B cell (primary cell): ENCODE measurements at regions not wholly inside any gene's neighbourhood (a gene's known extent, or its start where the extent isn't known, plus 50 kb on each side); places are given as distances from the start of the nearest gene placed in this dataset.

ENCODE experiments used
- ATAC-seq: fragments of 200-7000 bp; cut with Tn5 transposase; one replicate; pipeline ENCODE4 v1.10.0; 2021; ENCODE audit warnings: low read depth, mild to moderate bottlenecking, moderate number of reproducible peaks, moderate library complexity
- CTCF ChIA-PET: fragments of 350-600 bp; sonication (Branson Sonifier 250); formaldehyde crosslinking; loops from one replicate; lab custom pipeline; 2021; ENCODE audit warnings: antibody characterized with exemption, inconsistent platforms; lab: Charles Lee
- POLR2A ChIA-PET: fragments of 350-600 bp; sonication (Branson Sonifier 250); formaldehyde crosslinking; loops from one replicate; lab custom pipeline; 2021; ENCODE audit warnings: antibody characterized with exemption; lab: Charles Lee
- DNase-seq: peaks from one replicate; pipeline ENCODE4 v3.0.0; 2013
- H2AFZ ChIP-seq: 2 replicates; pipeline ENCODE4 v1.6.1; 2012; ENCODE audit warnings: mild to moderate bottlenecking, low read depth, low read length; ENCODE audit not compliant: insufficient read depth, poor library complexity, severe bottlenecking
- H3K27ac ChIP-seq, 2 donors: 1 replicate in 1 of 2; 2 replicates in 1 of 2; pipeline ENCODE4 v1.5.1; 2012 to 2013; ENCODE audit warnings: low read length in 2 of 2, mild to moderate bottlenecking in 2 of 2, moderate library complexity in 1 of 2
- H3K27me3 ChIP-seq, 4 experiments: fragments of 200-600 bp in 1 of 4; sonication (generic) in 1 of 4; replicated peaks in 1 of 4; 1 replicate in 2 of 4; 2 replicates in 2 of 4; pipeline versions ENCODE4 v1.6.1 to v1.7.0; 2013 to 2016; ENCODE audit warnings: low read length in 3 of 4, mild to moderate bottlenecking in 2 of 4, mixed read lengths in 1 of 4, moderate library complexity in 1 of 4; ENCODE audit not compliant: insufficient read depth in 4 of 4, control insufficient read depth in 3 of 4; ENCODE audit errors: control extremely low read depth in 1 of 4
- H3K36me3 ChIP-seq, 2 experiments: replicated peaks in 1 of 2; 1 replicate in 1 of 2; 2 replicates in 1 of 2; pipeline versions ENCODE4 v1.6.1 to v1.7.1; 2013; ENCODE audit warnings: low read length in 1 of 2; ENCODE audit not compliant: insufficient read depth in 2 of 2, control insufficient read depth in 1 of 2; ENCODE audit errors: control extremely low read depth in 1 of 2, extremely low read depth in 1 of 2
- H3K4me1 ChIP-seq, 2 donors: fragments of 200-600 bp in 1 of 2; sonication (generic) in 1 of 2; 1 replicate in 1 of 2; 2 replicates in 1 of 2; pipeline versions ENCODE4 v1.5.1 to v1.6.1; 2013 to 2017; ENCODE audit warnings: low read length in 2 of 2; ENCODE audit not compliant: control insufficient read depth in 2 of 2, insufficient read depth in 2 of 2
- H3K4me2 ChIP-seq: replicated peaks from 2 replicates; pipeline ENCODE3; 2012; ENCODE audit warnings: mild to moderate bottlenecking, low read depth, low read length; ENCODE audit not compliant: poor library complexity, severe bottlenecking
- H3K4me3 ChIP-seq, 5 experiments: fragments of 200-600 bp in 1 of 5; sonication (generic) in 1 of 5; 1 replicate in 3 of 5; 2 replicates in 2 of 5; pipeline versions ENCODE4 v1.5.1 to v1.7.0; 2011 to 2016; ENCODE audit warnings: low read length in 4 of 5, mild to moderate bottlenecking in 4 of 5, low read depth in 2 of 5, control low read depth in 1 of 5, moderate library complexity in 1 of 5; ENCODE audit not compliant: insufficient read depth in 1 of 5; ENCODE audit errors: control extremely low read depth in 1 of 5, extremely low read depth in 1 of 5
- H3K79me2 ChIP-seq: fragments of 200-600 bp; sonication (generic); one replicate; pipeline ENCODE4 v1.6.0; 2016; ENCODE audit warnings: low read length; ENCODE audit not compliant: control insufficient read depth, insufficient read depth
- H3K9ac ChIP-seq: fragments of 200-600 bp; sonication (generic); 2 replicates; pipeline ENCODE4 v1.6.1; 2017; ENCODE audit warnings: mild to moderate bottlenecking, low read length, moderate library complexity
- H3K9me3 ChIP-seq, 3 donors: one replicate each; pipeline versions ENCODE4 v1.6.1 to v1.7.1; 2013; ENCODE audit warnings: low read length in 2 of 3; ENCODE audit not compliant: control insufficient read depth in 2 of 3, insufficient read depth in 1 of 3; ENCODE audit errors: control extremely low read depth in 1 of 3
- H4K20me1 ChIP-seq: 2 replicates; pipeline ENCODE4 v1.6.0; 2012; ENCODE audit warnings: mild to moderate bottlenecking, low read length; ENCODE audit not compliant: insufficient read depth, control insufficient read depth, poor library complexity, severe bottlenecking
- H3K27ac Mint-ChIP-seq: one replicate; pipeline ENCODE4 v1.8.0; 2021; ENCODE audit warnings: mixed read lengths
- H3K27me3 Mint-ChIP-seq: one replicate; pipeline ENCODE4 v1.8.0; 2021; ENCODE audit warnings: mixed read lengths
- H3K4me1 Mint-ChIP-seq: one replicate; pipeline ENCODE4 v1.8.0; 2021; ENCODE audit warnings: mixed read lengths
- H3K4me3 Mint-ChIP-seq: one replicate; pipeline ENCODE4 v1.8.0; 2021; ENCODE audit warnings: mixed read lengths
- H3K9me3 Mint-ChIP-seq: one replicate; pipeline ENCODE4 v1.8.0; 2022; ENCODE audit warnings: mixed read lengths; ENCODE audit not compliant: insufficient read depth
- CTCF ChIP-seq: fragments of 200-600 bp; IDR thresholded peaks from one replicate; pipeline ENCODE4 v1.8.0; 2022; ENCODE audit warnings: antibody characterized with exemption, mild to moderate bottlenecking
- EZH2 ChIP-seq: IDR thresholded peaks from 2 replicates; pipeline ENCODE4 v1.6.1; 2012; ENCODE audit warnings: borderline replicate concordance, low read depth, mild to moderate bottlenecking, moderate library complexity, low read length; ENCODE audit not compliant: insufficient read depth, poor library complexity, severe bottlenecking
- WGBS: methylation state at CpG from one replicate; pipeline ENCODE4 v1.1.5; 2013; ENCODE audit warnings: missing lambda C conversion rate; ENCODE audit not compliant: insufficient coverage; 5-methylcytosine and 5-hydroxymethylcytosine counted together
- intact Hi-C: fragments of 100-400 bp; cut with micrococcal nuclease; formaldehyde crosslinking; loops from one replicate; pipeline ENCODE4 v1.10.0; 2022

DNA sequence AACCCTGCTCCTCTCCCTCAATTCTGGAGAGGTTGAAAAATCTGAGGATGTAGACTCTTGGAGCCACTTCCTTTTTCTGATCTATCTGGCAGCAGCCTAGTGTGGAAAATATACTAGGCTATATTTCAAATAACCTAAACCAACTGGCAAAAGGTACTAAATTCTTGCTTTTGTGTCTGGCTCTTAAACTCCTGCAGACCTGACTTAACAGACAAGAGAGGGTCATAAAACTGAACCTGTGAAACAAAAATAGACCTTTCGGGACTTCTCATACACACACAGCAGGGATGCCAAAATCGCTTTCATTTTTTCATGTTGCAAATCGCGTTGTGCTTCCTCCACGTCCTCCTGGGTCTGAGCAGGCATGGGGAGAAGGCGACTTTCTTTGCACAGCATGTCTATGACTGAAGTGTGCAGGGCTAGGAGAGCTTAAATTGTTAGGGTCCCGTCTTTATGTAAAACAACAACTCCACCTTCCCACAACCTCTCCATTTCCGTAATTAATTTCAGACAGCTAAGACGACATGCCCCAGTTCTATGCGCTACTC, 520.7 kb upstream of the PSMD7 start:
- H3K79me2 ChIP-seq, result no peaks in the 10 kb centered on the region
- H3K4me1 Mint-ChIP-seq, result no peaks in the 10 kb centered on the region

More for the DNA sequence above, 520.7 kb upstream of the PSMD7 start:
- H3K4me3 Mint-ChIP-seq, result no peak overlapping the region
- no peak for DNase-seq
- no peak for TF ChIP-seq CTCF
- TF ChIP-seq EZH2, result no peak
- CTCF ChIA-PET, result no interaction called here
- intact Hi-C loops, result no loop called here
- no peaks in the 10 kb centered on the region for H3K4me1 ChIP-seq
- H3K27ac ChIP-seq, result no peak overlapping the region
- H4K20me1 ChIP-seq, result no peaks in the 10 kb centered on the region
- H3K27ac Mint-ChIP-seq, result no peak overlapping the region
- no peak overlapping the region for H3K4me3 ChIP-seq
- POLR2A ChIA-PET, result no interaction called here
- no peaks in the 10 kb centered on the region for H3K27me3 Mint-ChIP-seq
- H3K27me3 ChIP-seq, result no peaks in the 10 kb centered on the region
- no peaks in the 10 kb centered on the region for H3K36me3 ChIP-seq
- H3K9me3 ChIP-seq, result peaks cover 0 to 4% (median 0%) of the 10 kb centered on the region in 3 donors
- H3K9ac ChIP-seq, result no peak overlapping the region
- no peak overlapping the region for H3K4me2 ChIP-seq
- H3K9me3 Mint-ChIP-seq, result no peaks in the 10 kb centered on the region
- no peak for ATAC-seq
- no peak overlapping the region for H2AFZ ChIP-seq
- 86% methylated on average over 2 of the region's 10 CpGs for WGBS
